ENCODE measurements at regions not wholly inside any gene's neighbourhood (a gene's known extent, or its start where the extent isn't known, plus 50 kb on each side); places are given as distances from the start of the nearest gene placed in this dataset.

- no peaks in the 10 kb centered on the region for H3K9me2 ChIP-seq (ENCODE audit: low read depth, low read length)
- TF ChIP-seq CTCF (IDR thresholded peaks at IDR 0.05; ENCODE audit: low read length), result peak; percentile 25
- 0 out of 2 replicates have a peak, but pooled peaks have one; percentile 53 for TF ChIP-seq EZH2 (IDR thresholded peaks at IDR 0.05; ENCODE audit: borderline replicate concordance, low read length)
- H3K4me2 ChIP-seq (ENCODE audit: low read length), result peak overlapping the region; percentile 74
- H3K4me3 ChIP-seq (ENCODE audit: low read depth, low read length, poor library complexity, severe bottlenecking), result peak overlapping the region; percentile 72
- H3K36me3 ChIP-seq (ENCODE audit: insufficient read depth, low read length), result no peaks in the 10 kb centered on the region
- H2AFZ ChIP-seq (ENCODE audit: low read length), result no peak overlapping the region
- no peaks in the 10 kb centered on the region for H3K9me3 ChIP-seq (ENCODE audit: low read length)
- H3F3A ChIP-seq (ENCODE audit: insufficient read depth, low read length), result no peaks in the 10 kb centered on the region
- H3K9ac ChIP-seq (ENCODE audit: low read length), result peak overlapping the region; percentile 64; the same call in 1 of the 2 replicates
- H3K27me3 ChIP-seq (ENCODE audit: insufficient read depth, low read length), result no peaks in the 10 kb centered on the region; the same call in 1 of the 2 replicates
- H3K79me2 ChIP-seq (ENCODE audit: insufficient read depth, low read length), result no peaks in the 10 kb centered on the region
- no peaks in the 10 kb centered on the region for H4K20me1 ChIP-seq (ENCODE audit: insufficient read depth, low read length)
- peaks cover 33% of the 10 kb centered on the region for H3K4me1 ChIP-seq (ENCODE audit: insufficient read depth, low read length, severe bottlenecking)
- H3K27ac ChIP-seq (ENCODE audit: low read depth, low read length, poor library complexity, severe bottlenecking), result no peak overlapping the region
These were observed 55.1 kb upstream of the KDM7A start for GRCh38 chr7:140231771-140232491.

- peak overlapping the region; percentile 72 for H3K4me3 ChIP-seq (ENCODE audit: low read depth, low read length, poor library complexity, severe bottlenecking)
- H3K4me1 ChIP-seq (ENCODE audit: insufficient read depth, low read length, severe bottlenecking), result peaks cover 33% of the 10 kb centered on the region
- H3K9ac ChIP-seq (ENCODE audit: low read length), result peak overlapping the region; percentile 64; the same call in 1 of the 2 replicates
- no peaks in the 10 kb centered on the region for H3K36me3 ChIP-seq (ENCODE audit: insufficient read depth, low read length)
- H3K9me3 ChIP-seq (ENCODE audit: low read length), result no peaks in the 10 kb centered on the region
- peak overlapping the region; percentile 74 for H3K4me2 ChIP-seq (ENCODE audit: low read length)
- H3K9me2 ChIP-seq (ENCODE audit: low read depth, low read length), result no peaks in the 10 kb centered on the region
- no peak overlapping the region for H2AFZ ChIP-seq (ENCODE audit: low read length)
- TF ChIP-seq EZH2 (IDR thresholded peaks at IDR 0.05; ENCODE audit: borderline replicate concordance, low read length), result no peak
- no peak for TF ChIP-seq CTCF (IDR thresholded peaks at IDR 0.05; ENCODE audit: low read length)
- H3K27ac ChIP-seq (ENCODE audit: low read depth, low read length, poor library complexity, severe bottlenecking), result no peak overlapping the region
- no peaks in the 10 kb centered on the region for H3K79me2 ChIP-seq (ENCODE audit: insufficient read depth, low read length)
- H4K20me1 ChIP-seq (ENCODE audit: insufficient read depth, low read length), result no peaks in the 10 kb centered on the region
- no peaks in the 10 kb centered on the region for H3K27me3 ChIP-seq (ENCODE audit: insufficient read depth, low read length)
- H3F3A ChIP-seq (ENCODE audit: insufficient read depth, low read length), result no peaks in the 10 kb centered on the region
These were observed 54.3 kb upstream of the KDM7A start for GRCh38 chr7:140230861-140231770.

- Histone ChIP-seq H3K27me3 (ENCODE audit: insufficient read depth, low read length) (no peaks in the 10 kb centered on the region), H3K27ac (ENCODE audit: low read depth, low read length, poor library complexity, severe bottlenecking) (peak overlapping the region; percentile 73), H3F3A (ENCODE audit: insufficient read depth, low read length) (no peaks in the 10 kb centered on the region), H3K4me2 (ENCODE audit: low read length) (peak overlapping the region; percentile 74), H3K79me2 (ENCODE audit: insufficient read depth, low read length) (no peaks in the 10 kb centered on the region), H3K36me3 (ENCODE audit: insufficient read depth, low read length) (no peaks in the 10 kb centered on the region), H3K4me3 (ENCODE audit: low read depth, low read length, poor library complexity, severe bottlenecking) (peak overlapping the region; percentile 72), H3K9me2 (ENCODE audit: low read depth, low read length) (no peaks in the 10 kb centered on the region), H3K9me3 (ENCODE audit: low read length) (no peaks in the 10 kb centered on the region), H2AFZ (ENCODE audit: low read length) (no peak overlapping the region), H4K20me1 (ENCODE audit: insufficient read depth, low read length) (no peaks in the 10 kb centered on the region), H3K4me1 (ENCODE audit: insufficient read depth, low read length, severe bottlenecking) (peaks cover 33% of the 10 kb centered on the region), H3K9ac (ENCODE audit: low read length) (peak overlapping the region; percentile 64; the same call in 1 of the 2 replicates)
- TF ChIP-seq EZH2 (IDR thresholded peaks at IDR 0.05; ENCODE audit: borderline replicate concordance, low read length) (no peak), CTCF (IDR thresholded peaks at IDR 0.05; ENCODE audit: low read length) (no peak)
These were observed 53.7 kb upstream of the KDM7A start for GRCh38 chr7:140230516-140230860.
